ENCODE measurements at regions not wholly inside any gene's neighbourhood (a gene's known extent, or its start where the extent isn't known, plus 50 kb on each side); places are given as distances from the start of the nearest gene placed in this dataset.
"Not testable (repeated sequence)": the region's sequence is repeated elsewhere in the genome, so short reads cannot be mapped to it uniquely, and the experiment has no call there.

DNA sequence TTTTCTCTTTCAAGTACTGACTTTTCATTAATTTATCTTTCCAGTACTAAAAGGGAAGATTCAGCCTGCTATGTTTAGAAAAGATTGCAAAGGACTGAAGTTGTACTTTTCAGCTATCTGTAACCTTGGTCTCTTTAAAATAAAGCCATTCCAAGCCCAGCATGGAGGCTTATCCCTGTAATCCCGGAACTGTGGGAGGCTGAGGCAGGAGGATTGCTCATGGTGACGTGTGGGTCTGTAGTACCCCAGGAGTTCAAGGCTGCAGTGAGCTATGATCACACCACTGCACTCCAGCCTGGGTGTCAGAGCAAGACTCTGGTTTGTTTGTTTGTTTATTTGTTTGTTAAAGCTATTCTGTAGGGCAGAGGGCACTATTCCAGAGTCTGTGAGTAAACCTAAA lies 50.6 kb upstream of the TMEM170B start:
- H3K4me3 ChIP-seq (ENCODE audit: low read depth, low read length) = no peak overlapping the region
- DNase-seq (ENCODE audit: low read depth) = no peak

DNA sequence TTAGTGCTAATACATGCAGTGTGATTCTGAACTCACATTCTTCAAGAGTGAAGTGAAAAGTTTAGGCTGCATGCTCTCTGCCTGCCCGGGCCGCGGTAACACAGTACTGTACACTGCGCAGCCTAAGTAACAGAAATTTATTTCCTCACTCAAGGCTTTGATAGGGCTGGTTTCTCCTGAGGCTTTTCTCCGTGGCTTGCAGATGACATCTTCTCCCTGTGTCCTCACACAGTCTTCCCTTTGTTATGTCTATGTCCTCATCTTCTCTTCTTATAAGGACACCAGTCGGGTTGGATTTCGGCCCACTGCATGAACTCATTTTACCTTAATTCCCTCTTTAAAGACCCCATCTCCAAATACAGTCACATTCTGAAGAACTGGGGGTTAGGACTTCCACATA lies 51.1 kb upstream of the TMEM170B start:
- no peak overlapping the region for H3K4me3 ChIP-seq (ENCODE audit: low read depth, low read length)

DNA sequence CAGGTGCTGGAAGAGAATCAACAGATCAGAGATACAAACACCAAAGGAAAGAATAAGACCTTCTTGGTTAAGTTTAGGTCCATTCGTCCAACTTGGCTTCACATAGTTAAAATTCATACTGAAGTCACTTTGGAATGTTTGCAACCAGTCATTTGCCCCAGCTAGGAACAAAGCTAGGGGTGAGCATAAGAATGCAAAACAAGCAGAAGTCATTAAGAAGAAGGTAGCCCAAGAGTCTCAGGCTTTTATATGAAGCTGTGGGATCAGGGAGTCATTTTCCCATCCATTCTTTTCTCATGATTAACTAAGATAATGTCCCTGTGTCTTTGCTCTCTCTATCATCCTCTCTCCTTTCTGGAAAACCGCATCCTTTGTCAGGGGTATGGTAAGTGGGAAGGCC lies 51.5 kb upstream of the TMEM170B start:
- DNase-seq (ENCODE audit: low read depth) = no peak
- no peak overlapping the region for H3K4me3 ChIP-seq (ENCODE audit: low read depth, low read length)

More for the DNA sequence above, 51.1 kb upstream of the TMEM170B start:
- DNase-seq (ENCODE audit: low read depth) = no peak

DNA sequence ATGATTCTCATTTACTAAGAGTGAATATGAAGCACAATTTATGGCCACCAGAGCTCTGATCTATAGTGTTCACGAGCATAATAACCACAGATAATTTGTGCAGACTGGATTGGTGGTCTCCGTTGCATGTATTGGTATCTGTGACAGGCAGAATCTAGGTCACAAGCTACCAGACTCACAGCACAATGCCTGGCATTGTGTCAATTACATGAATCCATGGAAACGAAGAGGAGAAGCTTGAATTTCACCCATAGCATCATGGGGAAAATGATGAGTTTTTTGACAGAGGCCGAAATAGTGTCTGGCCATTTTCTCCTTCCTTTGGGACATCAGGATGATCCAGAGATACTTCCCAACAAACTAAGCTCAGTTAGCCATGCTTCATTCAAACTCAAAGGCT lies 52.3 kb upstream of the TMEM170B start:
- H3K4me3 ChIP-seq (ENCODE audit: low read depth, low read length) = no peak overlapping the region
- DNase-seq (ENCODE audit: low read depth) = no peak

DNA sequence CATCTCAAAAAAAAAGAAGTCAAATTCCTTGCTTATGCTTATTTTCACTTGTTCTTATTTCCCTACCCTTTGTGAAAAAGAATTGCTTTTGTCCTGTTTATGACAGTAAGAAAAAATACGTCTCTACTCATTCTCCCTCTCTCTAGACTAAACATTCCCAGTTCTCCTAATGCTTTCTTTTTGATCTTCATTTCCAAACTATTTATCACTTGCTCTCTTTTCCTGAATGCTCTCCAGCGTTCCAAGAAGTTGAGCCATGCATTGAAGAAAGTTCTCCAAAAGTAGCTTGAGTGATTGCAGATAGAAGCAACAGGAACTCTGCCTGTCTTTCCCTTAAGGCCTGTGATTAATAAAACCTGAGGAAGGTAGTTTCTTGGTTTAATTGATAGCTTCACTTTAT lies 53.1 kb upstream of the TMEM170B start:
- DNase-seq (ENCODE audit: low read depth) = no peak
- H3K4me3 ChIP-seq (ENCODE audit: low read depth, low read length) = no peak overlapping the region

DNA sequence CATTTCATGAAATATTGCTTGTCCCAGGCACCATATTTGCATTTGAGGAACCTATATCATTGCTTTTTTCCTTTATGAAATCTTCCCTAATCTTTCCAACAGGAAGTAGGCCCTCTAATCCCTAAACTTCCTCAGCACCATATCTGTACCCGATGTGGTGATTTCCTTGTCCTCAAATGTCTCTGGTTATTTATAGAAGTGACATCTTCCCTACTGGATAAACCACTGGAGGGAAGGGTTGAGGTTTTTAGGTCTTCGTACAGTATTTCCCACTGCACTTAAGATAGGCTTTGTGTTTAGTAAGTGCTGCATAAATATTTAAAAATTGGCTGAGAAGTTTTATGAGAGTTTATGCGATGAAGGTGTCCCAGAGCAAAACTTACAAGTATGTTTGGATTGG lies 54.9 kb upstream of the TMEM170B start:
- no peak for DNase-seq (ENCODE audit: low read depth)
- H3K4me3 ChIP-seq (ENCODE audit: low read depth, low read length) = no peak overlapping the region

DNA sequence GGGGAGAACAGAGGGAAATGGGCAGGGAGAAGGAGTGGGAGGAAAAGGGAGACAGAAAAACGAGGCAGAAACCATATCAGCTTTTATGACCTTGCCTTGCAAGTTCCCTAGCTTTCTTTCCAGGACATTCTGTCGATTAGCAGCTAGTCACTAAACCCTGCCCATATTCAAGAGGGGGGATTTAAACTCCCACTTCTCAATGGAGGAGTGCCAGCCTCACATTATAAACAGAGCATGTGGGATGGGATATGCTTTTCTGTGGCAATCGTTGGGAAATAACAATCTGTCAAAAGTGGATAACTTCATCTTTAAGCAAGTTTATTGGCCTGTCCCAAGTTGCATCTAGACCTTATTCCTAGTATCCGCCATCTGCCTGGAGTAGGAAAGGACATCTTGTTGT lies 57.0 kb upstream of the TMEM170B start:
- no peak for DNase-seq (ENCODE audit: low read depth)
- no peak overlapping the region for H3K4me3 ChIP-seq (ENCODE audit: low read depth, low read length)

DNA sequence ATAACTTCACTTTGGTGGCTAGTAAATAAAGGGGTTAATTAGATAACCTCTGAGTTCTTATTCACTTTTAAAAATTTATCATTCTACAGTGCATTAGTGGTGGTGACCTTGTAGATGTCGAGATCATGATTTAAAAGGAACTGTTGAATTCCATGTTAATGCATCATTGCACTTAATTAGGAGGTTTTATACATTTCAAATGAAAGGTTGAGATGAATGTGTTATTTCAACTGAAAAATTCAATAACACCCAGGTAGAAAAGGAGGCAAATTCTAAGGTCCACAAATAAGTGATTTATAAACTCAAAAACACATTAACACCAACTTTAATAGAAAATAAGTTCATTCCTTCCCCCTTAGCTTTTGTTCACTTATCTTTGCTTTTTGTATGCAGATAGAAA lies 58.3 kb upstream of the TMEM170B start:
- DNase-seq (ENCODE audit: low read depth) = no peak
- no peak overlapping the region for H3K4me3 ChIP-seq (ENCODE audit: low read depth, low read length)

DNA sequence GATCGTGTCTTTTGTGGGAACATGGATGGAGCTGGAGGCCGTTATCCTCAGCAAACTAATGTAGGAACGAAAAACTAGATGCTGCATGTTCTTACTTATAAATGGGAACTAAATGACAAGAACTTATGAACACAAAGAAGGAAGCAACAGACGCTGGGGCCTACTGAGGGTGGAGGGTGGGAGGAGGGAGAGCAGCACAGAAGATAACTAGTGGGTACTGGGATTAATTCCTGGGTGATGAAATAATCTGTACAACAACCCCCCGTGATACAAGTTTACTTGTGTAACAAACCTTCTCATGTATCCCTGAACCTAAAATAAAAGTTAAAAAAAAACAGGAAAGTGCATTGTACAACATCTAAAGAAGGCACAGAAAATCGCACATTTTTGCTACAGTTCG lies 59.0 kb upstream of the TMEM170B start:
- H3K4me3 ChIP-seq (ENCODE audit: low read depth, low read length) = no peak overlapping the region
- no peak for DNase-seq (ENCODE audit: low read depth)

GRCh38 chr6:11475016-11475415 lies 62.5 kb upstream of the TMEM170B start:
- DNase-seq (ENCODE audit: low read depth) = no peak
- H3K4me3 ChIP-seq (ENCODE audit: low read depth, low read length) = no peak overlapping the region

GRCh38 chr6:11473008-11473740 lies 64.4 kb upstream of the TMEM170B start:
- no peak for DNase-seq (ENCODE audit: low read depth)
- no peak overlapping the region for H3K4me3 ChIP-seq (ENCODE audit: low read depth, low read length)

- no peak for DNase-seq (ENCODE audit: low read depth)
Measured at GRCh38 chr6:11471261-11471660, 66.3 kb upstream of the TMEM170B start.

DNA sequence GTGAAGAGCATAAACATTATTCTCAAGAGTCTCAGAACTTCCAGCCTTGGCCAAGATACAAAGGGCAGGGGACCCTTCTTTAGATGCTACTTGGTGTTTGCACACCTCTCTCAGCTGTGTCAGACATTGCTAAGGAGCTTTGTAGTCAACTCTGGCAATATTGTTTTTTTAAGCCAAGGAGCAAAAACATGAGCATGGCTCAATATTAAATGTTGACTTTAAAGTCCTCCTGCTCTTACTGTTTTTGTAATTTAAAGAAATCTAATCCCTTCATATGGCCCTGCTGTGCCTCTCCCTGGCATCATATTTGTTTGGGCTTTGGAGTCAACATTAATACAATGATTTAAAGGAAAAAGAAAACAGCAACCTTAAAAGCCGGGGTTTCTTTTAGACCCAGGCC lies 67.9 kb upstream of the TMEM170B start:
- no peak overlapping the region for H3K4me3 ChIP-seq (ENCODE audit: low read depth, low read length)
- DNase-seq (ENCODE audit: low read depth) = no peak

More at GRCh38 chr6:11471261-11471660, 66.3 kb upstream of the TMEM170B start:
- H3K4me3 ChIP-seq (ENCODE audit: low read depth, low read length) = no peak overlapping the region

DNA sequence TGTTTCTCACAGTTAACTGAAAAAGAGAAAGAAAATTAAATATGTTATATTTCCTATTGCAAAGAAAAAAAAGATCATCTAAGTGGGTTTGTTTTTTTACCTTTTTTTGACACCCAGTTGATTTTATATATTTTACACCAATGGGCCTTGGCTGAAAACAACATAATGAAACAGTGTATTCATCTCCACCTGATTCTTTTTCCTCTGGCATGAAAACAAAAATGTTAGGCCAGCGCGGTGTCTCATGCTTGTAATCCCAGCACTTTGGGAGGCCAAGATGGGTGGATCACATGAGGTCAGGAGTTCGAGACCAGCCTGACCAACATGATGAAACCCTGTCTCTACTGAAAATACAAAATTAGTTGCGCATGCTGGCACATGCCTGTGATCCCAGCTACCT lies 69.3 kb upstream of the TMEM170B start:
- not testable (repeated sequence) for DNase-seq (ENCODE audit: low read depth); H3K4me3 ChIP-seq (ENCODE audit: low read depth, low read length)

- no peak overlapping the region for H3K4me3 ChIP-seq (ENCODE audit: low read depth, low read length)
Measured at GRCh38 chr6:11467364-11467763, 70.2 kb upstream of the TMEM170B start.

DNA sequence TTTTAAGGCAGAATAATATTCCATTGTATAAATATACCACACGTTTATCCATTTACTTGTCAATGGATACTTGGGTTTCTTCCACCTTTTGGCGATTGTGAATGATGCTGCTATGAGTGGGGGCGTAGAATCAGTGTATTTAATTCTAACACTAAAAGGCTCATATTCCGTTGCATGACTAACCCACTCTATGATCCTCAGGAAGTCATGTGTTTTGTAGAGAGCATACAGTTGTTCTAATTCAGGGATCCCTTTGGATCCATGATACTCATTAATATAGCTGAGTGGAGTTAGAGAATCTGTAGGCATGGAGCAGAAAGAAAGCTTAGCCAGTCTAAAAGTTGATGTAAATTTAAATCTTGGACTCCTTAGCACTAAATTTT lies 74.2 kb upstream of the TMEM170B start:
- no peak for DNase-seq (ENCODE audit: low read depth)
- no peak overlapping the region for H3K4me3 ChIP-seq (ENCODE audit: low read depth, low read length)

More at GRCh38 chr6:11467364-11467763, 70.2 kb upstream of the TMEM170B start:
- no peak for DNase-seq (ENCODE audit: low read depth)

GRCh38 chr6:11462742-11463397 lies 74.7 kb upstream of the TMEM170B start:
- peak; percentile 20 for DNase-seq (ENCODE audit: low read depth)
- no peak overlapping the region for H3K4me3 ChIP-seq (ENCODE audit: low read depth, low read length)

GRCh38 chr6:11460837-11461661 lies 76.5 kb upstream of the TMEM170B start:
- DNase-seq (ENCODE audit: low read depth) = no peak
- H3K4me3 ChIP-seq (ENCODE audit: low read depth, low read length) = no peak overlapping the region

DNA sequence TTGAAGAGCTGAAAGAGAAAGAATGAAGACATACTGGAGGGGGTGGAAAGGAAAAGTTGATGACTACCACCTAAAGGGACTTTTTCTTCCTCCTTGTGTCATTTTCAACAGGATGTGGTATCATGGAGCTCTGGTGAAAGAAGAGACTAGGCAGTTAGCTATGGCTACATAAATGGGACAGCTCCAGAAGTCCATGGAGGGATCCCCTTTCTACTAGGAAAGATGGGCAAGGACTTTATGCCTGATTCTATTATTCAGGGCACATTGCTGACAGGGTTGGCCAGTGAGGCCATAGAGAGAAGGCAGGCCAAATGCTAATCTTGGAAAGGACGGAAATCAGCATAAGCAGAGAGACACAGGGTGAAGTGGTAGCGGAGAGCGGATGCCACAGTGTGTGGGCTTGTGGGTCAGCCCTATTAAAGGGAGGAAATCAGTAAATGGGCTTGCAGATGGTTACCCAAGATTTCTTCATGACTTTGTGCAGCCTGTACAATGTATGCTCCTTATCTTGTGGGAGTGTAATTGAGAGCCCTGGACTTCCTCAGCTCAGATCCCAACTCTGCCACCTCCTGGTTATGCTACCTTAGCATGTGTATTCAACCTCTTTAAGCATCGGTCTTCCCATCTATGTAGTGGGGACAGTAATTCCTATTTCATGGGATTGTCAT lies 77.4 kb upstream of the TMEM170B start:
- no peak overlapping the region for H3K4me3 ChIP-seq (ENCODE audit: low read depth, low read length)
- DNase-seq (ENCODE audit: low read depth) = no peak

GRCh38 chr6:11459079-11459610 lies 78.4 kb upstream of the TMEM170B start:
- no peak for DNase-seq (ENCODE audit: low read depth)
- H3K4me3 ChIP-seq (ENCODE audit: low read depth, low read length) = no peak overlapping the region
